HG02610 (cell line): ENCODE measurements at regions not wholly inside any gene's neighbourhood (a gene's known extent, or its start where the extent isn't known, plus 50 kb on each side); places are given as distances from the start of the nearest gene placed in this dataset.
"Not testable (repeated sequence)": the region's sequence is repeated elsewhere in the genome, so short reads cannot be mapped to it uniquely, and the experiment has no call there.

Experiments
- ATAC-seq: cut with Tn5 transposase; IDR thresholded peaks from one replicate; pipeline ENCODE4 v1.9.1; 2021; ENCODE audit warnings: mild to moderate bottlenecking, moderate library complexity; ENCODE audit not compliant: unreplicated experiment

DNA sequence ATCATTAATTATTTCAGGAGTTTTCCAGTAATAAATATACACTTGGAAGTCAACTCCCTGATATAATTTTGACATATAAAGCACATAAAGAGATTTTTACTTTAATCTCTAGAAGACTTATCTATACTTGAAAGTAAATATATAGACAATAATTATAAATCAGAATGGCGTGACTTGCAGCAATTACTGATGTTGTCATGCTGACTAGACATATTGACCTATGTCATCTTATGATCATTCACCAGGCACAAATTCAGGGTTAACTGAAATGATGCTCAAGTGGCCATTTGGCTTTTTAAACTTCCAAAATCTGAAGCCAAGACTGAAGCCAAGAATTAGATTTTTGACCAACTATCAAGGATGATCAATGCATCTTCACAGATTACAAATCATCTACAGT is 192.2 kb downstream of the MCHR2 start:
- no peak for ATAC-seq

DNA sequence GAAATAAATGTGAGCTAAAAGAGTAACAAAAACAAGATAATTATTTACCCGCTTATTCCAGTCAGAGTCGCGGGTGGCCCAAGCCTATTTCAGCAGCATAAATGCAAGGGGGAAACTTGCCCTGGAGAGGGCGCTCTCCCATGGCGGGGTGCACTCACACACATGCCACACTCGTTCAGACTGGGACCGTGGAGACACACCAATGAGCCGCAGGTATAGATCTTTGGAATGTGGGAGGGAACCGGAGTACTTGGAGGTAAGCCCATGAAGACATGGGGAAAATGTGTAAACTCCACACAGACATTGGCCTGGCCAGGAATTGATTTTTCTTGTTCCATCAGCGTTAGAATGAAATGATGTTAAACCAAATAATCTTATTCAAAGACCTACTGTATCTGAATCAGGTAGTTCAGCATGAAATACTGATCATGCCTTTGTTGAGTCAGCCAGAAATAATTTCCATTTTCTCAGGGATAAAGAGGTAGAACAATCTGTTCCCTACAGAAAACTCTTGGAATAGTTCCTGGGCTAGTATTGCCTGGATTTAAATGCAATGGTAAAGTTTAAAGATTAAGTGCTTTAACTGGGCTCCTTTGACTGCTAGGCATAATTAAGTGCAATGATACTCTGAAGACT is 191.5 kb downstream of the MCHR2 start:
- no peak for ATAC-seq

DNA sequence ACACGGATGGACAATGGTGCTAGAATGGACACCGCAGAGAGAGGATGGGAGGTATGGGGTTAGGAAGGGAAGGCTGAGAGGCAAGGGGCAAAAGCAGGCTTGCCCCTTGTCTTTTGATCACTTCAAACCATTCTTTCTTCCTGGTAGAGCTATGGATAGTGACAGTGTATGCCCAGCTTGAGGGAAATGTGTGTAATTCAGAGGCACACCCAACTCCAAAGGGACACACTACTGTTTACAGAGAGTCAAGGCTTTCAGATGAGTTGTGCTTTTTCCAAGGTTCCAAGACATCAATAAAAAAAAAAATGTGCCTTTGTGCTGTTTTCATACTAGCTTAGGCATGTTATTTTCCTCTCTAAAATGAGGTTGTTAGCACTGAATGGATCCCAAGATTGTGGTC is 185.0 kb downstream of the MCHR2 start:
- ATAC-seq = no peak

DNA sequence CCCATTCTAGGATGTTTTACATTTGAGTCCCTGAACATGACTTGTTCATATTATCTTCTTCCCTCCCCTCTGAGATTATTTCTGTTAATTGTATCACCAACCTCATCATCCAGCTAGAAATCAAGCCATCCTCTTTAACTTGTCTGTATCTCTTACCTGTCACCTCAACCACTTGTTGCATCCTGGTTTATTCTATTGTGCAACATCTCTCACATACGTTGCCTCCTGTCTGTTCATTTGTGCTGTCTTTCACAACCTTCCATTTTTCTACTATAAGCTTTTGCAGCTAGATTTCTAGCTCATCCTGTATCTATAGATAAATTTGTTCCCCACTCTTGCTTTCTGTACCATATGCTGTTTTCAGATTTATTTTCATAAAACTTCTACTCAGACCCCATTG is 183.7 kb downstream of the MCHR2 start:
- no peak for ATAC-seq

DNA sequence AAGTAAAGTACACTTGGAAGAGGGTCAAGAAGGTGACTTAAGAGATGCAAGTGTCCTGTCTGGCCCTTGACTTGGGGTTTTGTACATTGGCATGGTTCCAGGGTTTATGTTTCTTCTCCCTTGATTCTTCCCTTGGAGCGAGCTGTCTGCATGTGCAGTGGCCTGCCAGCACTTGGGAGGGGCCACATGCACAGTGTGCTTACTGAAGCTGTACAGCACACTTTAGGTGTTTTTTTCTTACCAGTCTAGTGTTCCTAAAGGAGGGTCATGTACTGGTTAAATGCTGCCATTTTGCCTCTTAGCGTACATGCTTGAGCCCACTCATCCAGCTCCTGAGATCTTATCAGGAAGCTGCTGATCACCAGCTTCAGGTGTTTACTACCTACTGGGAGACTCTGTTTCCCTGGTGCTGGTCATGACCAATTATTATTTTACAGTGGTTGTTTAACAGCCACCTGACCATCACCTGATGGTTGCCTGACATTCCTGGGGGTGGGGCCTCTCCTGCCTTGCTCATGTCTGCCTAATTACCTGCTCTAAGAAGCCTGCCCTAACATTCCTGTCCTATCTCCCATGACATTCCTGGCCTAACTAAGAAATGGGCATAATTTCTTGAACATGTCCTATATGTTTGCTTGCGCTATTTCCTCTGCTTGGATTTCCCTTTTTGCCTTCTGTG is 182.9 kb downstream of the MCHR2 start:
- ATAC-seq = no peak

DNA sequence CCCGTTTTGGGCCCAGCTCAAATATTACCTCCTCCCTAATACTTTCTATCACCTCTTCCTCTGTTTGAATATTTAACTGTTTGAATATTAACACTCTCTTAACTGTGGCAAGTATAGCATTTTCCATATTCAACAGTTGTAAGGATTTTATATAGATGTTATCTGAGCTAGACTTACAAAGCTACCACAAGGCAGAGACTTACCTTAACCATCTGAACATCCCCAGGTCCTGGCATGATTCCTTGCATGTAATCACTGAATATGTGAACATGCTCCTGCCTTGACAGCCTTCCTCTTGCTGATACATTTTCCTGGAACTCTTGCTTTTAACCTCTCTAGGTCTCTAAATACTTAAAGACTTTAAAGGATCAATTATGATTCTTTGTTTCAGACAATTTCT is 182.4 kb downstream of the MCHR2 start:
- no peak for ATAC-seq

DNA sequence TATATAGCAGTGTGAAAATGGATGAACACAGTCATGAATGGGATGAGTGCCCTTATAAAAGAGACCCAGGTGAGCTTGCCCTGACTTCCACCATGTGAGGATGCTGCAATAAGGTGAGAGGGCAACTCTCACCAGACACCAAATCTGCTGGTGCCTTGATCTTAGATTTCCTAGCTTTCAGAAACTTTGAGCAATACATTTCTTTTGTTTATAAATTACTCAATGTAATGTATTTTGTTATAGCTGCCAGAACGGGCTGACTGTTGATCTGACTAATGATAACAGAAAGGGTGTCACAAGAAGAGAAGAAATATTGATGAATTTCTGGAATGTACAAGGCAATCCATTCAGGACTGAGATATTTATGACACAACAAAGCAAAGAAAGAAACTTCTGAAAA is 180.5 kb downstream of the MCHR2 start:
- no peak for ATAC-seq

DNA sequence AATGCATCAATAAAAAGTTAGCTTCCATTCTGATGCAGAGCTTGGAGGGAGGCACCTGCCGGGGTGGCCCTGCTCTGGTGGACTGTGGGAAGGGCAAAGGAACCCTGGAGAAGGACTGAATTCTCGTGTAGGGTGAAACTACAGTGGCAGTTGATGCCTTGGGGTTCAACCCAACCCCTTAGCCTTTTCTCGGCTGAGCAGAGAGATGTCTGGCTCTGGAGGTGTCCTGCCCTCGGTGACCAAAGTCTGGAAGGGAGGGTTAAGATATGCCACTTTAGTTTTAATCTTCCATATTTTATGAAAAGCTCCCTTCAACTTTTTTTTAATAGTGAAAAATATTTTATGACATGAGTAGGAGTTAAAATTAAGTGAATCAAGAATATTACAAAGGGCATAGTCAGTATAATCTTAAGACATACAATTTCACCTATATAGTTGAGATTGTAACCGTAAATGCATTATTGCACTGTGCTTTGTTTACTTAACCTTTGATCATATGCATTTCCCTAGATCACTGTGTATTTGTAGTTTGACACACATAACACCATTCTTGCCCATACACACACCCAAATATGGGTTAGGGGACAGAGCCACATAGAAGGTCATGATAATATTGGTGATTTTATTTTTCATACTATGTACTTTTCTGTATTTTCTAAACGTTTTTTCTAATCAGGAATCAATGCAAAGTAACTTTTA is 179.6 kb downstream of the MCHR2 start:
- no peak for ATAC-seq

DNA sequence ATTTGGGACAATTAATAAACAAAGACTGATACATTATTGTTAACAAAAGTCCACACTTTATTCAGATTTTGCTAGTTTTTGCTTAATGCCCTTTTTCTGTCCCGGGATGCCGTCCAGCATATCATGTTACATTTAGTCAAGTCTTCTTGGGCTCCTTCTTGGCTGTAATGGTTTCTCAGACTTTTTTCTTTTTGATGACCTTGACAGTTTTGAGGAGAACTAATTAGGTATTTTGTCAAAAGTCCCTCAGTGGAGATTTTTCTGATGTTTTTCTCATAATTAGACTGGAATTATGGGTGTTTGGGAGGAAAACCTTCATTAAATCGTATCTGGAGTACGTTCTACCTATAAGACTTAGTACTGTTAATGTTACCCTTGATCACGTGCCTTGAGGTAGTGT is 177.2 kb downstream of the MCHR2 start:
- ATAC-seq = no peak

DNA sequence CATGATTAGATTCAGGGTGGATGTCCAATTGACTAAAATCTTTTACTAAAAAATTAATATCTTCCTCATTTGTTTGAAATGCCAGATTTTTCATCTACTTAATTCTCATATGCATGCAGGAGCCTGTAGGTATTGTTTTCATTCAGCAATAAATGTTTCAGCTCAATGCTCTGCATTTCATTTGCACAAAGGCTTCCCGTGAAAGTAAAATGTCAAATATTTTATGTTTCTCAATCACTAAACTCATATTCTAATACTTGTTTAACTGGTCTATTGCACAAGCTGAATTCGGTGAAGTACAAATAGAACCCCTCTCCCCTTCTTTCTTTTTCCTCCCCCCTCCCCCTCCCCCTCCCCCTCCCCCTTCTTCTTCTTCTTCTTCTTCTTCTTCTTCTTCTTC is 175.9 kb downstream of the MCHR2 start:
- ATAC-seq = no peak

DNA sequence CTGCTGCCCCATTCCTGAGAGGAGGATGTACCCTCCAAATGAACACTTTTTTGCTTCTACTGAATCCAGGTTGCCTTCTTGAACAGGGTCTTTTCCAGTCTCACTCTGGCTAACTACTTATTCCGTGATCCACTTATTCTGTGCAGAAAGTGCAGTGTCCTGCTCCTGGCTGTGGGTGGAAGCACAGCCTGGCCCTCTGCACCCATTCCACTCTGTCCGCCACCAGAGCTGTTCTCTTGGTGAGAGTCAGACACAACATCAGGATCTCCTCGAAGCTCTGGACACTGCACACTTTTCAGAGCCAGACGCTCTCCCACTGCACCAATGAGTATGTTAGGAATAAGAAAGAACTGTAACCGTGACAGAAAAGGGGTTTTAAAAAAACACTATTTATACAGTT is 174.2 kb downstream of the MCHR2 start:
- no peak for ATAC-seq

DNA sequence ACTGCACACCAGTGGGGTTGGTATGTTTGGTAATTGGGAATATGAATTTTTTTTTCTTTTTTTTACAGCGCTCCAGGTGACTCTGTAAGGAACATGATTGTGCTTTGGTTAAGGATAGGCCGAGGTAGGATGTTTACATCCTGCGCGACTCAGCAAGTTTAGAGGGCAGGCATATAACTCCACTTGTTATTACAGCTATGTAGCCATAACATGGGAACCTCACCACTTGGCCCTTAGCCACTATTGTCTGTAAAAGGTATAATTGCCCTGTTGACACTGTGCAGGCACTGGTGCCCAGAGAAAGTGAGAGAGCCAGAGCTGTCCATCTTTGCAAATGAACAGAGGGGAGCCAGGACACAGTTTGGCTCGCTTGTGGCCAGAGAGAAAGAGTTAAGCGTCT is 172.9 kb downstream of the MCHR2 start:
- no peak for ATAC-seq

DNA sequence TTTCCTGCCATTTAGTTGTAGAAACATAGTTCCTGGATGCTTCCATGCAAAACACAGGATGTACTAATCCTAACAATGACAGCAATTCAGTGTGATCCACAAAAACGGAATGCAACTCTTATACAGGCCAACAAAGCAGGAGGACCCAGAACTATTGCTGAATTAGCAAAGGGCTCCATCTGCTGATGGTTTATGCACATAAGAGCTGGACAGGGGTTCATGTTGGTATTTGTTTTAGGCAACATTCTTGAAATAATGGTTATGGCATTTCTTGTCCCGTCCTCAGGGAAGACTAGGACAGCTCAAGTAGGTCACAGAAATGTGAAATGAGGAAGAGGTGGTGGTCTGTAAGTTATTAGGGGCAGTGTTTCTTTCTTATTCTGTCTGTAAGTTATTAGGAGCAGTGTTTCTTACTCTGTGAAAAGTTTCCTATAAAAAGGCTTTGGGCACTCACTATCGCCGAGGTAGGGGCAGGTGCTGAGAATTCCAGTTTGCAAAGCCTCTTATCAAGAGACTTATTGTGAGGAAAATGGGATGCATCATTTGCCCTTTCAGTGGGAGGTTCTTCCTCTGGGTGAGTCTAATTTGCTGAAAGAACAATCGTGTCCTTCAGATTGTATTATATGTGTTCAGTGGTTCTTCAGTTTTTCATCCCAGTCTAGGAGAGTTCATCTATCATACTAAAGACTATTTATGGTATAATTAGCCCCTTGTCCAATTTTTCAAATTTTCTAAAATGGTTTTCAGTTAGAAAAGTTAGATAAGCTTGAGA is 171.1 kb downstream of the MCHR2 start:
- peak; percentile 66 for ATAC-seq

DNA sequence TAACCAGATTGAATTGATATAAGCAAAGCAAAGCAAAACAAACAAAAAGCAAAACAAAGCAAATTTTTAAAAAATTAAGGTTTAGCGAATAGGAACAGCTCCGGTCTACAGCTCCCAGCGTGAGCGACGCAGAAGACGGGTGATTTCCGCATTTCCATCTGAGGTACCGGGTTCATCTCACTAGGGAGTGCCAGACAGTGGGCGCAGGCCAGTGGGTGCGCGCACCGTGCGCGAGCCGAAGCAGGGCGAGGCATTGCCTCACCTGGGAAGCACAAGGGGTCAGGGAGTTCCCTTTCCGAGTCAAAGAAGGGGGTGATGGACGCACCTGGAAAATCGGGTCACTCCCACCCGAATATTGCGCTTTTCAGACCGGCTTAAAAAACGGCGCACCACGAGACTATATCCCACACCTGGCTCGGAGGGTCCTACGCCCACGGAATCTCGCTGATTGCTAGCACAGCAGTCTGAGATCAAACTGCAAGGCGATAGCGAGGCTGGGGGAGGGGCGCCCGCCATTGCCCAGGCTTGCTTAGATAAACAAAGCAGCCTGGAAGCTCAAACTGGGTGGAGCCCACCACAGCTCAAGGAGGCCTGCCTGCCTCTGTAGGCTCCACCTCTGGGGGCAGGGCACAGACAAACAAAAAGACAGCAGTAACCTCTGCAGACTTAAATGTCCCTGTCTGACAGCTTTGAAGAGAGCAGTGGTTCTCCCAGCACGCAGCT is 170.3 kb downstream of the MCHR2 start:
- ATAC-seq = not testable (repeated sequence)

DNA sequence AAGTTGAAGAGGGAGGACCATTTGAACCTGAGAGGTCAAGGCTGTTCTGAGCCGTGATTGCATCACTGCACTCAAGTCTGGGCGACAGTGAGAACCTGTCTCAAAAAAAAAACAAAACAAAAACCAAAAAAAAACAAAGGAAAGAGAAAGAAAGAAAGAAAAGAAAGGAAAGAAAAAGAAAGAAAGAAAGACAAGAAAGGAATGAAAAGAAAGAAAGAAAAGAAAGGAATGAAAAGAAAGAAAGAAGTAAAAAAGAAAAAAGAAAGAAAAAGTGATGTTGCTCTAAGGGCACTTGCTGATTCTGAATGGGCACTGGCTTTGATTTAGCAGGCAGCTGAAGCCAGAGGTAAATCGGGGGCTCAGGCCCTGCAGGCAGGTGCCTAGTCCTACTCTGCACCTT is 161.0 kb downstream of the MCHR2 start:
- ATAC-seq = no peak

DNA sequence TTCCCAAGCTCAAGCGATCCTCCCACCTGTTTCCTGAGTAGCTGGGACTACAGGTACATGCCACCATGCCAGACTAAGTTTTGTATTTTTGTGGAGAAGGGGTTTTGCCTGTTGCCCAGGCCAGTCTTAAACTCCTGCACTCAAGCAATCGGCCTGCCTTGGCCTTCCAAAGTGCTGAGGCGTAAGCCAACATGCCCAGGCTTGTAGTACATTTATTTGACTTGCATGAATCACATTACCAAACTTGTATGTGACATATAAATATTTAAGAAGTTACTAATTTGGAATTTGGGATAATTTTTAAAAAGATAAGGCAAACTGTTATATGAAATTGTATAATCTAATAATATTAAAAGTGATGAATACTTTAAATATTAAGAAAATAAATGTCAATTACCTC is 157.6 kb downstream of the MCHR2 start:
- no peak for ATAC-seq

DNA sequence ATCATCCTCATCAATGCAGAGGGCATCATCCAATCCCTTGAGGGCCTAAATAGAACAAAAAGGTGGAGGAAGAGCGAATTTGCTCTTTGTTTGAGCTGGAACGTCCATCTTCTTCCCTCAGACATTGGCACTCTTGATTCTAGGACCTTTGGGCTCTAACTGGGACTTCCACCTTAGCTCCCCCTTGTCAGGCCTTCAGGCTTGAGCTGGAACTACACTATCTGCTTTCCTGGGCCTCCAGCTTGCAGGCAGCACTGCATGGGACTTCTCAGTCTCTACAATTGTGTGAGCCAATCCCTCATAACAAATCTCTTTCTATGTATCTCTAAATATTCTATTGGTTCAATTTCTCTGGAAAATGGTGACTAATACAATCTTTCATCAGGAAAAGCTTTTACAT is 155.4 kb downstream of the MCHR2 start:
- no peak for ATAC-seq

DNA sequence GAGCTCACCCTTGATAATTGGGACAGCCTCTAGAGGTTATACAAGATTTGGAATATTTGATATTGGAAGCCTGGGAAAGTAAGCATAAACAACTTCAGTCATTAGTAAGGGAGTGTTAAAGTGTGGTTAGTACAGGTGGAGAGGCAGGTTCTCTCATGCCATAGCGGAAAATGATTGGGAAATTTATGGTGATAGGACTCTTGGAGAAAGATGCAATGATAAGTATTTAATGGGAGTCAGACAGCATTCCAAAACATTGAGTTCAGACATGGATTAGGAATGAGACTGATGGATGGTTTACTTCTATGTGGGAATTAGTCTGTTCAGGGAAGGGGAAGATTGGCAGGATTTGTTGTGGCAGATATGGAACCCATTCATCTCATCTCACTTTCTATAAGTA is 152.7 kb downstream of the MCHR2 start:
- no peak for ATAC-seq

DNA sequence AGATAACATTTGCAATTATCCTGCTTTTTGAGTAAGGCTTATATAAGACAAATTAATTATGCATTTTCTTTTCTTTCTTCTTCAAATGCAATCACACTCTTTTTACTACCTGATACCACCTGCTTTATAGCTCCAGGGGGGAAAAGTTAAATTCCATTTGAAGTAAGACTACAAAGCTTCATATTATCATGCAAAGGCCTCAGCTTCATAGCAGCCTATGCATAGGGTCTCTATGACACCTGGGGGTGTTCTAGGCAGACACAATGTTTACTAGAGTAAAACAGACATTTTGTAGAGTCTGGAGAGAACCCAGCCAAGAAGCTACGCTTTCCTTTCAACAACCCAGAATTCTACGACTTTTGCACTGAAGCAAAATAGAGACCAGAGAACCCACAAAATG is 148.0 kb downstream of the MCHR2 start:
- no peak for ATAC-seq

DNA sequence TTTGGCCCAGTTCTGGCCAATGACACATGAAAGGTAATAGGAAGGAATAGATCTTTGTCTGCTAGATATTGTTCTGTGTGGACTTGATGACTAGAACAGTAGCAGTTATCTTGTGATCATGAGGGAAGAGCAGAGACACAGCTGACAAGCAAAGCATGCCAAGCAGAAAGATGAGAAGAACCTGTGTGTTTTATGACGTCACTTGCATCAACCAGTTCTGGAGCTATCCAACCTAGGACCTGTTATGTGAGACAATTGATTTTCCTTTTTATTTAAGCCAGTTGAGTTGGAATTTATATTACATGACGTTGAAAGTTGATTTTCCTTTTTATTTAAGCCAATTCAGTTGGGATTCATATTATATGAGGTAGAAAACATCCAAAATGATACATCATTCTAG is 143.2 kb downstream of the MCHR2 start:
- ATAC-seq = no peak

DNA sequence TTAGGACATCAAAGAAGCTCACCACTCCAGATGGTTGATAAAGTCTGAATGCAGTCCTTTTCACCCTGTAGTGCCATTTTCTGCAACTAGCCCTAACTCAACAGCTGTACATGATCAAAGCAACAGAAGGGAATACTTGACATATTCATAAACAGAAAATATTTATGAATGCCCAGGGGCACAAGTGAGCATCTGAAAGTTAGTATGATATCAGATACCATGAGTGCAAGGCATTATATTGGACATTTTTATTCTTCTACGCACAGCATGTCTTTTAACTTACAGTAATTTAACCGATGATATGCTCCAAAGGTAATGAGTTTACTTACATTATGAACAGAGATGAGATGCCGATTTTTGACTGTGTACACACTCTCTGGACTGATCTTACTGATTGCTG is 142.0 kb downstream of the MCHR2 start:
- no peak for ATAC-seq
